ENCODE measurements at regions not wholly inside any gene's neighbourhood (a gene's known extent, or its start where the extent isn't known, plus 50 kb on each side); places are given as distances from the start of the nearest gene placed in this dataset.
"Not testable (repeated sequence)": the region's sequence is repeated elsewhere in the genome, so short reads cannot be mapped to it uniquely, and the experiment has no call there.

DNA sequence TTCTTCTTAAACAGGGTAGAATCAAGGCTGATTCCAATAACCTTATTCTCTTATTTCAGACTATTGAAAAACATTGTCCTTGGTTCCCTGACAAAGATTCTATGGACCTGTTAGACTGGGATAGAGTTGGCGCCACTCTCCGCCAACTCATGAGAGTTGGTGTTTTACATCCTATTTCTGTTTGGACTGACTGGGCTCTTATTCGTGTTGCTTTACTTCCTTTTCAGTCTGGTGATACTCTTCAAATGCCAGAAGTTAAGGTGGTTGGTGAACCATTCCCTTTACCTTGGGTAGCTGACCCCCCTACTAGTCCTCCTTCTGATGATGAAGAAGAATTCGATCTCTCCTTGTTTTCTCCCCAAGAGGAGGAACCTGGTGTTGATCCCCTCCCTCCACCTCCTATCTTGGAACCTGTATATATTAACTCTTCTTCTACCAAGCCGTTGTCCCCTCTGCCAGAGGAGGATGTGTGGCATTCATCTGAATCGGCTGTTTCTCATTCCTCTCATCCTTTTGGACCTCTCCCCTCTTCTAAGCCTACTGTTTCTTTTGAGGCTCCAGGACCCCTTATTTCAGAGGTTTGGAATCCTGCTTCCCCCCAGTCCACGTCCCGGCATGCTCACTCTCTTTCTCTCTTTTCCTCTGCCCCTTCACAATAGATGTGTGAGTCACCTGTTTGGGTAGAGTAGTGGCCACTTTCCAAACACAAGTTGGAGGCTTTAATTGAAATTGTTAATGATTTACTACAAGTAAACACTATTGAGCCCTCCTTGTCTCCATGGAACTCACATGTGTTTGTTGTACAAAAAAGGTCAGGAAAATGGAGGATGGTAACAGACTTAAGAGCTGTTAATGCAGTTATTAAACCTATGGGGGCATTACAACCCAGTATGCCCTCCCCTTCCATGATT, 585.7 kb downstream of the NSUN3 start:
- not testable (repeated sequence) for H3K4me3 ChIP-seq (ENCODE audit: low read length)

DNA sequence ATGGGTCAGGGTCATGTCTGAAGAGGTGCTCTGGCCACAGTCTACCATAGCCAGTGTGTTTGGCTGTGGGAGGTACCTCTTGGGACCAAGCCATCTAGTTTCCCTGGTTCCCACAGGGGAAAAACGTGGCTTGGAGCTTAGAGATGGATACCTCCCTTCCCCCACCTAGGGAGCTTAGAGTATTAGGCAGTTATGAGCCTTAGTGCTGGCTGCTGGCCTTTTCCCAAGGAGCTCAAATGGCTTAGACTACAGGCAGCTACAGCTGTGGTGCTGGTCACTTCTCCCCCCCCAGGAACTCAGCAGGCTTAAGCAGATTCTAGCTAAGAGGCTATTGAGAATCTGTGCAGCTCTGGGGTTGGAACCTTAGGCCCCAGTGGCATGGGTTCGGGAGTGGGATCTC, 591.2 kb downstream of the NSUN3 start:
- no peaks in the 10 kb centered on the region for H3K27me3 ChIP-seq (ENCODE audit: control insufficient read depth, insufficient read depth, low read length)
- no peaks in the 10 kb centered on the region for H3K9me3 ChIP-seq (ENCODE audit: control insufficient read depth, low read depth, low read length)
- H3K4me1 ChIP-seq (ENCODE audit: control insufficient read depth, low read depth, low read length): no peaks in the 10 kb centered on the region
- no peaks in the 10 kb centered on the region for H3K36me3 ChIP-seq (ENCODE audit: control insufficient read depth, low read depth, low read length)
- no peak overlapping the region for H3K4me3 ChIP-seq (ENCODE audit: low read length)
- H3K9ac ChIP-seq (ENCODE audit: low read length): no peak overlapping the region
- H3K27ac ChIP-seq (ENCODE audit: low read length): no peak overlapping the region

More for the DNA sequence above, 585.7 kb downstream of the NSUN3 start:
- not testable (repeated sequence) for H3K36me3 ChIP-seq (ENCODE audit: control insufficient read depth, low read depth, low read length); H3K27ac ChIP-seq (ENCODE audit: low read length); H3K4me1 ChIP-seq (ENCODE audit: control insufficient read depth, low read depth, low read length); H3K9me3 ChIP-seq (ENCODE audit: control insufficient read depth, low read depth, low read length); H3K9ac ChIP-seq (ENCODE audit: low read length); H3K27me3 ChIP-seq (ENCODE audit: control insufficient read depth, insufficient read depth, low read length)

DNA sequence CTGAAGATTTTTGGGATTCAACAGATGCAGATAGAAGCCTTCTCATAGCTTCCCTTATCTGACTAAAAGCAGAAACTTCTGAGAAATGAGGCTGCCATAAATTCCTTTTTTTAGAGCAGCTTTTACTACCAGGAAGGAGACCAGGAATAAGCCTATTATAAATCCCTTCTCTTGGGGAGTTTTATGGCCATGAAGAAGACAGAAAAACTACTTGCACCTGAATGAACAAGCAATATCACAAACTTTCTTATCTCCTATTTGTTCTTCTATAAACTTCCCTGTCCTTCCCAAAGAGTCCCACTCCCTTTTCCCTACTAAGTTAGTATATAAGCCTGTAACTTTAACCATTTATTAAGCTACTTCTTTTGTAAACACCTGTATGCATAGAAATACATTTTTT, 603.1 kb downstream of the NSUN3 start:
- Histone ChIP-seq H3K9me3 (ENCODE audit: control insufficient read depth, low read depth, low read length) (no peaks in the 10 kb centered on the region), H3K36me3 (ENCODE audit: control insufficient read depth, low read depth, low read length) (no peaks in the 10 kb centered on the region), H3K27ac (ENCODE audit: low read length) (no peak overlapping the region), H3K4me3 (ENCODE audit: low read length) (no peak overlapping the region), H3K4me1 (ENCODE audit: control insufficient read depth, low read depth, low read length) (no peaks in the 10 kb centered on the region), H3K27me3 (ENCODE audit: control insufficient read depth, insufficient read depth, low read length) (no peaks in the 10 kb centered on the region), H3K9ac (ENCODE audit: low read length) (no peak overlapping the region)

DNA sequence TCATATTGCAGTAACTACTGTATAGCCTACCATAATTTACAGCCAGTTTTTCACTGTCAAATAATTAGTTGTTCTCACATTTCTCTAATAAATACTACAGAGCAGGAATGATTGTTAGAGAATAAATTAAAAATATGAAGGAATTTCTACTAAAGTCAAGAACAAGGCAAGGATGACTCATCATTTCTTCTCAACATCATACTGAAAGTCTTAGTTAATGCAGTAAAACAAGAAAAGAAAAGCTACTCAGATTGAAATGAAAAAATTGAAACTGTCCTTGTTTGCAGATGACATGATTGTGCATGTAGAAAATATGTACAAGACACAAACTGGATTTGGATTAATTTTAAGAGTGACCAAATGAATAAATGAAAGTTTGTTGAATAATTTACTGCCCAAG, 608.2 kb downstream of the NSUN3 start:
- Histone ChIP-seq H3K27ac (ENCODE audit: low read length) (no peak overlapping the region), H3K4me1 (ENCODE audit: control insufficient read depth, low read depth, low read length) (no peaks in the 10 kb centered on the region), H3K27me3 (ENCODE audit: control insufficient read depth, insufficient read depth, low read length) (no peaks in the 10 kb centered on the region), H3K9ac (ENCODE audit: low read length) (no peak overlapping the region), H3K4me3 (ENCODE audit: low read length) (no peak overlapping the region), H3K36me3 (ENCODE audit: control insufficient read depth, low read depth, low read length) (no peaks in the 10 kb centered on the region), H3K9me3 (ENCODE audit: control insufficient read depth, low read depth, low read length) (no peaks in the 10 kb centered on the region)

DNA sequence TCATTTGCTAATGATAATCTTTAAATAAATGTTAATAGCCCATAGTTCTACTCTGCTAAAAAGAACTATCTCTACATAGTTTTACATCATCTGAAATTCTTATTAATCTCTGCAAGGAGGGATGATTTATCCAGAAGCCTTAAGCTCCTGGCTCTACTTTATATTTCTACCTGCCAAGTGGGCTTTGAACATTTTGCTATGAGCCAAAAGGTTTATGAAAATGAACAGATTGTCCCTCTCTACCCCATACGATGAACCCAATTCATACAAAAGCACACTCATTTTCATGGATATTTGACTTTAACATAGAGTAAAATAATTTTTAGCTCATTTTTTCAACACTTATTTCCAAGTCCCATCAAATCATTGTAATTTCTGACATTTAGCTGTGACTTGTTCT, 611.0 kb downstream of the NSUN3 start:
- Histone ChIP-seq H3K9ac (ENCODE audit: low read length) (no peak overlapping the region), H3K4me1 (ENCODE audit: control insufficient read depth, low read depth, low read length) (no peaks in the 10 kb centered on the region), H3K4me3 (ENCODE audit: low read length) (no peak overlapping the region), H3K36me3 (ENCODE audit: control insufficient read depth, low read depth, low read length) (no peaks in the 10 kb centered on the region), H3K27ac (ENCODE audit: low read length) (no peak overlapping the region), H3K9me3 (ENCODE audit: control insufficient read depth, low read depth, low read length) (no peaks in the 10 kb centered on the region), H3K27me3 (ENCODE audit: control insufficient read depth, insufficient read depth, low read length) (no peaks in the 10 kb centered on the region)

DNA sequence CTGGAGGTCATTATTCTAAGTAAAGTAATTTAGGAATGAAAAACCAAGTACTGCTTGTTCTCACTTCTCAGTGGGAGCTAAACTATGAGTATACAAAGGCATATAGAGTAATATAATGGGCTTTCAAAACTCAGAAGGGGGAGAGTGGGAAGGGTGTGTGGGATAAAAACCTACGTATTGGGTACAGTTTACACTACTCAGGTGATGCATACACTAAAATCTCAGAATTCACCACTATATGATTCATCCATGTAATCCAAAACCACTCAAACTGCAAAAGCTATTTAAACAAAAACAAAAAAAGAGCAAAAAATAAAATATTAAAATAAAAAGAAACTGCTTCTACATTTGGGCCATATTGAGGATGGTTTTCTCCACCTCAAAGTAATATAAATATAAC, 623.3 kb downstream of the NSUN3 start:
- Histone ChIP-seq H3K27me3 (ENCODE audit: control insufficient read depth, insufficient read depth, low read length) (no peaks in the 10 kb centered on the region), H3K4me3 (ENCODE audit: low read length) (no peak overlapping the region), H3K9me3 (ENCODE audit: control insufficient read depth, low read depth, low read length) (no peaks in the 10 kb centered on the region), H3K36me3 (ENCODE audit: control insufficient read depth, low read depth, low read length) (no peaks in the 10 kb centered on the region), H3K4me1 (ENCODE audit: control insufficient read depth, low read depth, low read length) (no peaks in the 10 kb centered on the region), H3K9ac (ENCODE audit: low read length) (no peak overlapping the region), H3K27ac (ENCODE audit: low read length) (no peak overlapping the region)

DNA sequence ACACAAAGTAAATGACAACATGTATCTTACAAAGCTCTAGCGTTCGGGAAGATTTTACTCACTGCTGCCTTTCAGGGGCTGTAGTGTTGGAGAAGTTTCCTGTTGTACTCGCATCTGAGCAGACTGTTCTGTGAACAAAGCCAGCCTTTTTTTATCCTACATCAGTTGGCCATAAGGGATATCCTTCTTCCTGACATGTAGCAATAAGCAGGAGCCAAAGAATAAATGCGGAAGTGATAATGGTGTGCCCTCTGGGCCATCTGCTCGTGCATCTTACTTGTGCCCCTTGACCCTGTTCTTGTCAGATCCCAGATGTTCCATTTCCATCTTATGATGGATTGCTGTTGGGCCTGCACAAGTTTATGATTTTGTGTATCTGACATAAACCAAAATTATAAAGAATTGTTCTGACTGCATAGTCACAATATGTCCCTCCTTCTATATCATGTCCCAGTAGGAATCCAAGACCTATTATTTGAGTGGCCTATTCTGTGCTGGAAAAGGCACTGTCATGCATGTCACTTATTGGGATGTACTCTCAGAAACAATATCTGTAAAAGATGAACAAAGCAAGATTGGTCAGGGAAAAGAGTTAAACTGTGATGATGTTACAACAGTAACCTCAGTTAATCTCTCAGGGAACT, 631.3 kb downstream of the NSUN3 start:
- Histone ChIP-seq H3K9me3 (ENCODE audit: control insufficient read depth, low read depth, low read length) (no peaks in the 10 kb centered on the region), H3K4me3 (ENCODE audit: low read length) (no peak overlapping the region), H3K4me1 (ENCODE audit: control insufficient read depth, low read depth, low read length) (no peaks in the 10 kb centered on the region), H3K36me3 (ENCODE audit: control insufficient read depth, low read depth, low read length) (no peaks in the 10 kb centered on the region), H3K27ac (ENCODE audit: low read length) (no peak overlapping the region), H3K27me3 (ENCODE audit: control insufficient read depth, insufficient read depth, low read length) (no peaks in the 10 kb centered on the region), H3K9ac (ENCODE audit: low read length) (no peak overlapping the region)

DNA sequence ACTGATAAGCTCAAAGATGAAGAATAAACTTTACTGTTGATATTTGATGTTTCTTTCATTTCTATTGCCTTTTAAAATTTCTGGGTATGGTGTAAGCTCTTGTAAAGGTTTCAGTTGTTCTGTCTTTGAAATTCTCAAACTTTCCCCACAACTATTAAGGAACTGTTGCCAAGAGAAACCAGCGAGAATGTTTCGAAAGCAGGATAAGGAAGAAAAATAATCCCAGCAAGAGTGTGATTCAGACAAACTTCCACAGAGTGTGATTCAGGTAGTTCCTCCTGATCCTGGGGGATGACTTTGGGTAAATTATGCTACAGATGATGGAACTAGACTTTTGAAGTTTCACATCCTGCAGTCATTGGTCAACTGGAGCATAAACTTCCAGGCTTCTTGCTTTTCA, 632.0 kb downstream of the NSUN3 start:
- H3K9me3 ChIP-seq (ENCODE audit: control insufficient read depth, low read depth, low read length): no peaks in the 10 kb centered on the region
- H3K36me3 ChIP-seq (ENCODE audit: control insufficient read depth, low read depth, low read length): no peaks in the 10 kb centered on the region
- H3K4me3 ChIP-seq (ENCODE audit: low read length): no peak overlapping the region
- no peaks in the 10 kb centered on the region for H3K4me1 ChIP-seq (ENCODE audit: control insufficient read depth, low read depth, low read length)
- H3K27me3 ChIP-seq (ENCODE audit: control insufficient read depth, insufficient read depth, low read length): no peaks in the 10 kb centered on the region
- H3K9ac ChIP-seq (ENCODE audit: low read length): no peak overlapping the region
- H3K27ac ChIP-seq (ENCODE audit: low read length): no peak overlapping the region

DNA sequence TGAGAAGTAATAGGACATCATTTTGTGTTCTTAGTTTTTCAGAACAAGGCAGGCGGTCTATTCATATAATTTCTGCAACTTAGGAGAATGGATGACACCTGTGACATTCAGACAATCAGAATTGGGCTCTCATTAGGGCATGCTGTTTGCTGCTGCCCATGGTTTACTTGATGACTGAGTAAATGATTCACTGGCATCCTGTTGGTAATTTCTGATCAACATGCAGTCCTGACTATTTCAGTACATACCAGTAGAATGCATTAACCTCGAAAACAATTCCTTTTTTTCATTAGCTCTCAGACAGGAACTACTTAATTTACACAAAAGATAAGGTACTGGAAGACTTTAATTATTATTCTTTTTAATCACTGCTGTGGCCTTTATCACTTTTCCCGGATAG, 641.6 kb downstream of the NSUN3 start:
- Histone ChIP-seq H3K27me3 (ENCODE audit: control insufficient read depth, insufficient read depth, low read length) (no peaks in the 10 kb centered on the region), H3K4me1 (ENCODE audit: control insufficient read depth, low read depth, low read length) (no peaks in the 10 kb centered on the region), H3K27ac (ENCODE audit: low read length) (no peak overlapping the region), H3K9me3 (ENCODE audit: control insufficient read depth, low read depth, low read length) (no peaks in the 10 kb centered on the region), H3K36me3 (ENCODE audit: control insufficient read depth, low read depth, low read length) (no peaks in the 10 kb centered on the region), H3K4me3 (ENCODE audit: low read length) (no peak overlapping the region), H3K9ac (ENCODE audit: low read length) (no peak overlapping the region)

DNA sequence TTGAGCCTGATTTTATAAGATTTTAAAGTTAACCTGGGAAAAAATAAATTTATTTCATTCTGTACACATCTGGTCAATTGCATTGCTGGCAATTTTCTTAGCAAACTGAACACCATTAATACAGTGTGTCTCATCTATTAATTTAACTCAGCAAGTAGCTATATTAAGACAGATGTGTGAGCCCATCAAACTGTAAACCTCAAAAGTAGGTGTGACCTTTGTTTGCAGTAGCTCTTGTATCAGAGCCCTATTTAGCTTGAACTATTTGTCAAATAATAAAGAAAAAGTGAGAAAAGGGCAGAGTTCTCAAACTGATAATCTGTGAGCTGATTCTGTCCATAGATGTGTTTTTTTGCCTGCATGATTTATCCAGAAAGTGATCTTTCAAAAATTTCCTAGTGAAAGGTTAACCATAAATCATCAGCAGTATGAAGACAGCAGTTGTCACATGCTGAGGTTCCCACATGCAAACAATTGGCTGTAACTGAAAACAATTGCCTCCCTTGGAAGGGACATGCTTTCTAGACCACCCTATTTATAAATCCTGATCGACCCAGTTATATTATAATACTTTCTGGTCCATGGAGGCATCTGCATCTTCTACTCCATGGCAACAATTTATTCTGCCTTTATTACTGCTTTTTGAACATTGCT, 646.5 kb downstream of the NSUN3 start:
- Histone ChIP-seq H3K4me1 (ENCODE audit: control insufficient read depth, low read depth, low read length) (no peaks in the 10 kb centered on the region), H3K27ac (ENCODE audit: low read length) (no peak overlapping the region), H3K27me3 (ENCODE audit: control insufficient read depth, insufficient read depth, low read length) (no peaks in the 10 kb centered on the region), H3K36me3 (ENCODE audit: control insufficient read depth, low read depth, low read length) (no peaks in the 10 kb centered on the region), H3K9ac (ENCODE audit: low read length) (no peak overlapping the region), H3K4me3 (ENCODE audit: low read length) (no peak overlapping the region), H3K9me3 (ENCODE audit: control insufficient read depth, low read depth, low read length) (no peaks in the 10 kb centered on the region)

DNA sequence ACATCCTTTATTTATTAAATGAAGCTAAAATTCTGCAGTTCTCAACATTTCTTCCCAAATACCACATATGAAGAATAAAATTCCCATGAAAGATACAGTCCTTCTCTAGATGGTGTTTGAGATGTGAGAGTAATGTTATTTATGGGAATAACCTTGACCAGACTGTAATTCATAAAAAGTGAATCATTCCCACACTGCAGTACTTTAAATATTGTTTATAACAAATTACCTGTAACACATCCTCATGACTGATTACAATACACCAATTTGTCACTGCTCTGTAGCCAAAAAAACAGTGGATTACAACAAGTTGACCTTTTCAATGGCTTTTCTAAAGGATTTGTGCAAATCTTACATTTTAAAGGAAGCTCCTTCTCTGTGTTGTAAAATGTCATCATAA, 651.3 kb downstream of the NSUN3 start:
- H3K4me3 ChIP-seq (ENCODE audit: low read length): no peak overlapping the region
- H3K27ac ChIP-seq (ENCODE audit: low read length): no peak overlapping the region
- no peaks in the 10 kb centered on the region for H3K27me3 ChIP-seq (ENCODE audit: control insufficient read depth, insufficient read depth, low read length)
- no peaks in the 10 kb centered on the region for H3K9me3 ChIP-seq (ENCODE audit: control insufficient read depth, low read depth, low read length)
- H3K36me3 ChIP-seq (ENCODE audit: control insufficient read depth, low read depth, low read length): no peaks in the 10 kb centered on the region
- no peak overlapping the region for H3K9ac ChIP-seq (ENCODE audit: low read length)
- no peaks in the 10 kb centered on the region for H3K4me1 ChIP-seq (ENCODE audit: control insufficient read depth, low read depth, low read length)

Measured in iPS-18a (cell line).